A549 (cell line): ENCODE measurements at regions not wholly inside any gene's neighbourhood (a gene's known extent, or its start where the extent isn't known, plus 50 kb on each side); places are given as distances from the start of the nearest gene placed in this dataset.

Experiments
- ATAC-seq, 2 experiments: fragments of 200-7000 bp in 1 of 2; fragments of >200 bp in 1 of 2; cut with Nextera tagmentation in 1 of 2; cut with Tn5 transposase in 1 of 2; 3 replicates each; pipeline versions ENCODE4 v1.8.0 to v1.9.1; 2018 to 2020; ENCODE audit warnings: mild to moderate bottlenecking in 1 of 2, moderate library complexity in 1 of 2
- CTCF ChIA-PET: fragments of 300-600 bp; sonication (Branson Sonifier 250); formaldehyde crosslinking; extraction: SDS; loops from one replicate; lab custom pipeline; 2021; ENCODE audit warnings: antibody characterized with exemption, inconsistent platforms; lab: Yijun Ruan, JAX
- POLR2A ChIA-PET: fragments of 350-600 bp; formaldehyde crosslinking; extraction: SDS; loops from one replicate; lab custom pipeline; 2021; ENCODE audit warnings: antibody characterized with exemption, inconsistent platforms; lab: Yijun Ruan, JAX
- DNase-seq, 2 experiments: peaks; one replicate each; pipeline versions ENCODE4 v3.0.0 to v3.0.0-alpha.2; 2011 to 2016; ENCODE audit warnings: low read depth in 1 of 2, low spot score in 1 of 2
- FAIRE-seq: peaks from 2 replicates; lab custom pipeline; 2011; peaks lifted over from hg19 to GRCh38; lab: Jason Lieb, UNC
- H3K27ac ChIP-seq, 2 experiments: fragments of >200 bp; sonication (Bioruptor Twin); formaldehyde crosslinking; 3 replicates each; pipeline ENCODE4 v1.5.1; 2016 to 2017
- H3K4me1 ChIP-seq: fragments of >200 bp; sonication (Bioruptor Twin); formaldehyde crosslinking; 3 replicates; pipeline ENCODE4 v1.6.1; 2016
- H3K4me2 ChIP-seq: fragments of >200 bp; sonication (Bioruptor Twin); formaldehyde crosslinking; 3 replicates; pipeline ENCODE4 v1.6.1; 2016
- H3K4me3 ChIP-seq: fragments of >200 bp; sonication (Bioruptor Twin); formaldehyde crosslinking; 3 replicates; pipeline ENCODE4 v1.5.1; 2016
- H3K9me3 ChIP-seq: fragments of >200 bp; sonication (Bioruptor Twin); formaldehyde crosslinking; 3 replicates; pipeline ENCODE4 v1.6.1; 2016
- BHLHE40 ChIP-seq: IDR thresholded peaks from 2 replicates; pipeline ENCODE4 v1.6.1; 2012; ENCODE audit warnings: low read depth, low read length, inconsistent platforms
- CBX2 ChIP-seq: fragments of 200-600 bp; sonication (generic); IDR thresholded peaks from 2 replicates; pipeline ENCODE4 v1.6.1; 2016; ENCODE audit warnings: low read depth, mild to moderate bottlenecking, borderline replicate concordance
- CBX8 ChIP-seq: fragments of 200-600 bp; sonication (generic); IDR thresholded peaks from 2 replicates; pipeline ENCODE4 v1.6.1; 2016
- CHD4 ChIP-seq: fragments of 200-600 bp; sonication (generic); IDR thresholded peaks from 2 replicates; pipeline ENCODE4 v1.6.1; 2016; ENCODE audit warnings: antibody characterized with exemption, mild to moderate bottlenecking, borderline replicate concordance
- EHF ChIP-seq: fragments of 250-450 bp; sonication (Bioruptor Pico); IDR thresholded peaks from 2 replicates; pipeline ENCODE4 v1.5.0; 2020; ENCODE audit warnings: mild to moderate bottlenecking
- EP300 ChIP-seq, 2 experiments: fragments of >200 bp; sonication (Bioruptor Twin); formaldehyde crosslinking; IDR thresholded peaks; 2 replicates in 1 of 2; 3 replicates in 1 of 2; pipeline ENCODE4 v1.6.1; 2016 to 2017
- FOSB ChIP-seq: fragments of 250-450 bp; sonication (Bioruptor Pico); IDR thresholded peaks from 2 replicates; pipeline ENCODE4 v1.5.0; 2020; ENCODE audit warnings: mild to moderate bottlenecking, moderate library complexity
- FOSL2 ChIP-seq, 2 experiments: fragments of 450-650 bp in 1 of 2; fragments of >200 bp in 1 of 2; sonication (Bioruptor Twin) in 1 of 2; formaldehyde crosslinking; IDR thresholded peaks; 2 replicates each; pipeline versions ENCODE4 v1.5.0 to v1.6.1; 2016 to 2020; ENCODE audit warnings: mild to moderate bottlenecking in 1 of 2, moderate library complexity in 1 of 2
- FOXS1 ChIP-seq: fragments of 250-450 bp; sonication (Bioruptor Pico); IDR thresholded peaks from 2 replicates; pipeline ENCODE4 v1.5.0; 2020; ENCODE audit warnings: mild to moderate bottlenecking, moderate library complexity
- GATA3 ChIP-seq: IDR thresholded peaks from 2 replicates; pipeline ENCODE4 v1.6.1; 2012; ENCODE audit warnings: borderline replicate concordance
- HDAC2 ChIP-seq: fragments of 200-600 bp; sonication (generic); IDR thresholded peaks from 2 replicates; pipeline ENCODE4 v1.6.1; 2016
- HOXB13 ChIP-seq: fragments of 250-450 bp; sonication (Bioruptor Pico); IDR thresholded peaks from 2 replicates; pipeline ENCODE4 v1.5.0; 2020; ENCODE audit warnings: low read depth, mild to moderate bottlenecking, moderate library complexity
- JUN ChIP-seq, 2 experiments: fragments of >200 bp; sonication (Bioruptor Twin); formaldehyde crosslinking; IDR thresholded peaks; 2 replicates in 1 of 2; 3 replicates in 1 of 2; pipeline ENCODE4 v1.6.1; 2016 to 2017
- JUNB ChIP-seq: fragments of >200 bp; sonication (Bioruptor Twin); formaldehyde crosslinking; IDR thresholded peaks from 2 replicates; pipeline ENCODE4 v1.6.1; 2016
- KDM5A ChIP-seq: fragments of 200-600 bp; sonication (generic); IDR thresholded peaks from 2 replicates; pipeline ENCODE4 v1.6.1; 2016; ENCODE audit warnings: antibody characterized with exemption, mild to moderate bottlenecking
- MAZ ChIP-seq: fragments of 150-350 bp; IDR thresholded peaks from 2 replicates; pipeline ENCODE4 v1.6.1; 2014; ENCODE audit warnings: antibody characterized with exemption, low read depth, low read length, borderline replicate concordance
- NPAS2 ChIP-seq: fragments of 250-450 bp; sonication (Bioruptor Pico); IDR thresholded peaks from 2 replicates; pipeline ENCODE4 v1.8.0; 2022; ENCODE audit warnings: mild to moderate bottlenecking, moderate library complexity, borderline replicate concordance
- NR3C1 ChIP-seq: fragments of >200 bp; sonication (Bioruptor Twin); formaldehyde crosslinking; IDR thresholded peaks from 3 replicates; pipeline ENCODE4 v1.6.1; 2017
- RARB ChIP-seq: fragments of 250-450 bp; sonication (Bioruptor Pico); IDR thresholded peaks from 2 replicates; pipeline ENCODE4 v1.8.0; 2021; ENCODE audit warnings: mild to moderate bottlenecking, moderate library complexity
- RFX5 ChIP-seq: fragments of 450-650 bp; IDR thresholded peaks from 2 replicates; pipeline ENCODE4 v1.7.1; 2014; ENCODE audit warnings: antibody characterized with exemption, mild to moderate bottlenecking, moderate library complexity
- TP53 ChIP-seq: fragments of 250-450 bp; sonication (Bioruptor Pico); IDR thresholded peaks from 2 replicates; pipeline ENCODE4 v1.5.0; 2021; ENCODE audit warnings: mild to moderate bottlenecking, moderate library complexity
- ZNF302 ChIP-seq: fragments of 250-450 bp; sonication (Bioruptor Pico); IDR thresholded peaks from 2 replicates; pipeline ENCODE4 v1.9.0; 2021; ENCODE audit warnings: inconsistent platforms, mild to moderate bottlenecking, moderate library complexity
- ZSCAN20 ChIP-seq: fragments of 250-450 bp; sonication (Bioruptor Pico); IDR thresholded peaks from 2 replicates; pipeline ENCODE4 v1.8.0; 2022; ENCODE audit warnings: mild to moderate bottlenecking, moderate library complexity
- WGBS: methylation state at CpG from one replicate; pipeline ENCODE4 v1.1.6; 2017; ENCODE audit errors: missing lambda C conversion rate; 5-methylcytosine and 5-hydroxymethylcytosine counted together
- TF ChIP-seq, protein P1 (sequence below): IDR thresholded peaks from 2 replicates; pipeline ENCODE4 v1.6.1; 2012
- TF ChIP-seq, protein P2 (sequence below): fragments of >200 bp; sonication (Bioruptor Twin); formaldehyde crosslinking; IDR thresholded peaks from 3 replicates; pipeline ENCODE4 v1.6.1; 2016
- TF ChIP-seq, protein P3 (sequence below): fragments of 450-650 bp; IDR thresholded peaks from 2 replicates; pipeline ENCODE4 v1.6.1; 2014; ENCODE audit warnings: antibody characterized with exemption
- TF ChIP-seq, protein P4 (sequence below): IDR thresholded peaks from 2 replicates; pipeline ENCODE4 v1.6.1; 2012; ENCODE audit warnings: low read depth, borderline replicate concordance

- TF ChIP-seq, protein P1, sequence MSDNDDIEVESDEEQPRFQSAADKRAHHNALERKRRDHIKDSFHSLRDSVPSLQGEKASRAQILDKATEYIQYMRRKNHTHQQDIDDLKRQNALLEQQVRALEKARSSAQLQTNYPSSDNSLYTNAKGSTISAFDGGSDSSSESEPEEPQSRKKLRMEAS: no peak
- Histone ChIP-seq H3K9me3 (no peaks in the 10 kb centered on the region), H3K4me3 (no peak overlapping the region), H3K4me1 (no peaks in the 10 kb centered on the region), H3K27ac (no peak overlapping the region), H3K4me2 (no peak overlapping the region)
- CTCF ChIA-PET: no interaction called here
- ATAC-seq (no peak), DNase-seq (no peak), FAIRE-seq (no peak)
- 77% methylated on average over 2 of the region's 2 CpGs for WGBS
- POLR2A ChIA-PET: no interaction called here
Observed at GRCh38 chr13:62687732-62688131, 1272.1 kb upstream of the PCDH20 start.

DNA sequence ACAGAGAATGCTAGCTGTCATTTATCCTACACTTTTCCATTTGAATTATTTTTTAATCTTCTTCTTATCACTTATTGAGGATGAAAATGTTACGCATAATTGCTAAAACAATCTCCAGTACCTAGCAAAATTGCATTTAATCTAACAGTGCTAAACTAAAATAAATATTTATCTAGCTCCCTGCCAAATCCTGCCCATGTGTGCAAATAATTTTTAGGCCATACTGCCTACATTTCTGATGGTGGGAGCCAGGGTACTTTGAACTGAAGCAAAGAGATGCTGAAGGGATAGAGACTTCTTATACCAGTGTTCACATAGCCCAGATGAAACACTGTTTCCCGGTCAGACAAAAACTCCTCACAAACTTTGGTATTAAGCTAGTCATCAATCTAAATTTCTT, 1268.7 kb upstream of the PCDH20 start:
- H3K4me3 ChIP-seq: no peak overlapping the region
- WGBS: 67% methylated on average over 2 of the region's 2 CpGs
- ChIA-PET CTCF (interaction anchor here (0.8 kb wide), 1 partner anchor 144 kb away, joined by 3 read pairs; no protein-coding TSS in a partner anchor), POLR2A (no interaction called here)
- no peak for DNase-seq
- H3K27ac ChIP-seq: no peak overlapping the region
- no peak for TF ChIP-seq RARB (CRISPR knock-in tag)
- TF ChIP-seq HDAC2: no peak
- no peak for TF ChIP-seq EHF (CRISPR knock-in tag)
- TF ChIP-seq GATA3: no peak
- TF ChIP-seq, protein P2, sequence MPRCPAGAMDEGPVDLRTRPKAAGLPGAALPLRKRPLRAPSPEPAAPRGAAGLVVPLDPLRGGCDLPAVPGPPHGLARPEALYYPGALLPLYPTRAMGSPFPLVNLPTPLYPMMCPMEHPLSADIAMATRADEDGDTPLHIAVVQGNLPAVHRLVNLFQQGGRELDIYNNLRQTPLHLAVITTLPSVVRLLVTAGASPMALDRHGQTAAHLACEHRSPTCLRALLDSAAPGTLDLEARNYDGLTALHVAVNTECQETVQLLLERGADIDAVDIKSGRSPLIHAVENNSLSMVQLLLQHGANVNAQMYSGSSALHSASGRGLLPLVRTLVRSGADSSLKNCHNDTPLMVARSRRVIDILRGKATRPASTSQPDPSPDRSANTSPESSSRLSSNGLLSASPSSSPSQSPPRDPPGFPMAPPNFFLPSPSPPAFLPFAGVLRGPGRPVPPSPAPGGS: no peak
- TF ChIP-seq CBX2: no peak
- TF ChIP-seq NPAS2 (CRISPR knock-in tag): no peak
- TF ChIP-seq MAZ: no peak
- no peak for TF ChIP-seq ZSCAN20
- no peak for TF ChIP-seq FOSL2 (IDR thresholded peaks at IDR 0.05)
- TF ChIP-seq FOSL2 (CRISPR knock-in tag; IDR thresholded peaks at IDR 0.05): no peak
- no peak for TF ChIP-seq JUNB
- no peak for ATAC-seq
- no peak for FAIRE-seq
- no peaks in the 10 kb centered on the region for H3K4me1 ChIP-seq
- no peaks in the 10 kb centered on the region for H3K9me3 ChIP-seq
- no peak overlapping the region for H3K4me2 ChIP-seq

DNA sequence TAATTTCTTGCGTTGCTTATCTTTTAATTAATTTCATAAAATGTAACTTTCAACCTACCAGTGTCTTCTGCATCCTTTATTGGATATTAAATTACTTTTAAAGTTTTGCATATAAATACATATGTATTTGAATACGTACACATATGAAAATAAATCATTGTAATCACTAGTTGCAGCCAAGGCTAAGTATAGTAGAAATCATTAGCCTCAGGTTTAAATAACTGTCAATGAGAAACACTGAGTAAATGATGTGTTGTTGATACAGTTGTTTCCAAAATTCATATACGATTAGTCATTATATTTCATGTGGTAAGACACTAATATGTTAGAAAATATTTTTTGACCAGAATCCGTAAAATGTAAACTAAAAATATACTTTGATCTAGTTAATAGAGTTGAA, 1267.1 kb upstream of the PCDH20 start:
- 41% methylated on average over 4 of the region's 4 CpGs for WGBS
- no peak overlapping the region for H3K27ac ChIP-seq
- no peaks in the 10 kb centered on the region for H3K9me3 ChIP-seq
- POLR2A ChIA-PET: no interaction called here
- TF ChIP-seq, protein P3, sequence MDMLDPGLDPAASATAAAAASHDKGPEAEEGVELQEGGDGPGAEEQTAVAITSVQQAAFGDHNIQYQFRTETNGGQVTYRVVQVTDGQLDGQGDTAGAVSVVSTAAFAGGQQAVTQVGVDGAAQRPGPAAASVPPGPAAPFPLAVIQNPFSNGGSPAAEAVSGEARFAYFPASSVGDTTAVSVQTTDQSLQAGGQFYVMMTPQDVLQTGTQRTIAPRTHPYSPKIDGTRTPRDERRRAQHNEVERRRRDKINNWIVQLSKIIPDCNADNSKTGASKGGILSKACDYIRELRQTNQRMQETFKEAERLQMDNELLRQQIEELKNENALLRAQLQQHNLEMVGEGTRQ: no peak
- TF ChIP-seq FOSL2 (IDR thresholded peaks at IDR 0.05) (no peak), FOSL2 (CRISPR knock-in tag; IDR thresholded peaks at IDR 0.05) (no peak), TP53 (CRISPR knock-in tag) (no peak), FOSB (CRISPR knock-in tag) (no peak), BHLHE40 (no peak), ZNF302 (CRISPR knock-in tag) (no peak), JUN (IDR thresholded peaks at IDR 0.05) (no peak), EP300 (IDR thresholded peaks at IDR 0.05) (no peak), KDM5A (no peak), JUNB (no peak), FOXS1 (CRISPR knock-in tag) (no peak), HDAC2 (no peak), CHD4 (no peak), HOXB13 (CRISPR knock-in tag) (no peak), NR3C1 (no peak), RFX5 (no peak), CBX8 (no peak)
- TF ChIP-seq, protein P4, sequence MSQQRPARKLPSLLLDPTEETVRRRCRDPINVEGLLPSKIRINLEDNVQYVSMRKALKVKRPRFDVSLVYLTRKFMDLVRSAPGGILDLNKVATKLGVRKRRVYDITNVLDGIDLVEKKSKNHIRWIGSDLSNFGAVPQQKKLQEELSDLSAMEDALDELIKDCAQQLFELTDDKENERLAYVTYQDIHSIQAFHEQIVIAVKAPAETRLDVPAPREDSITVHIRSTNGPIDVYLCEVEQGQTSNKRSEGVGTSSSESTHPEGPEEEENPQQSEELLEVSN: no peak
- no peak for DNase-seq
- H3K4me2 ChIP-seq: no peak overlapping the region
- H3K4me1 ChIP-seq: no peaks in the 10 kb centered on the region
- CTCF ChIA-PET: no interaction called here
- no peak for FAIRE-seq
- no peak overlapping the region for H3K4me3 ChIP-seq
- no peak for ATAC-seq
